GM23338 (cell line): ENCODE measurements at regions not wholly inside any gene's neighbourhood (a gene's known extent, or its start where the extent isn't known, plus 50 kb on each side); places are given as distances from the start of the nearest gene placed in this dataset.

Experiments used
- ATAC-seq: fragments of 200-7000 bp; cut with Tn5 transposase; 3 replicates; pipeline ENCODE4 v1.9.1; 2020
- DNase-seq: peaks from one replicate; pipeline ENCODE4 v3.0.0-alpha.2; 2015; ENCODE audit warnings: low spot score
- H2AFZ ChIP-seq: fragments of 200-600 bp; sonication (generic); 2 replicates; pipeline ENCODE4 v1.8.0; 2016; ENCODE audit warnings: antibody characterized with exemption, mild to moderate bottlenecking, moderate library complexity
- H3F3A ChIP-seq: fragments of 200-600 bp; sonication (generic); replicated peaks from 2 replicates; pipeline ENCODE4 v1.8.0; 2017; ENCODE audit warnings: antibody characterized with exemption, mixed run types, low read depth
- H3K27ac ChIP-seq: fragments of 200-600 bp; sonication (generic); 2 replicates; pipeline ENCODE4 v1.6.1; 2016; ENCODE audit warnings: low read depth
- H3K27me3 ChIP-seq: fragments of 200-600 bp; sonication (generic); 2 replicates; pipeline ENCODE4 v1.8.0; 2016; ENCODE audit warnings: mild to moderate bottlenecking, mixed run types, moderate library complexity; ENCODE audit not compliant: insufficient read depth
- H3K36me3 ChIP-seq: fragments of 200-600 bp; sonication (generic); 2 replicates; pipeline ENCODE4 v1.8.0; 2016; ENCODE audit warnings: mild to moderate bottlenecking; ENCODE audit not compliant: insufficient read depth
- H3K4me1 ChIP-seq: fragments of 200-600 bp; sonication (generic); 2 replicates; pipeline ENCODE4 v1.8.0; 2016; ENCODE audit warnings: mild to moderate bottlenecking, moderate library complexity; ENCODE audit not compliant: insufficient read depth
- H3K4me2 ChIP-seq: fragments of 200-600 bp; sonication (generic); 2 replicates; pipeline ENCODE4 v1.7.1; 2017; ENCODE audit warnings: mixed run types
- H3K4me3 ChIP-seq: fragments of 200-600 bp; sonication (generic); 2 replicates; pipeline ENCODE4 v1.6.1; 2016; ENCODE audit warnings: mixed run types
- H3K79me2 ChIP-seq: fragments of 200-600 bp; sonication (generic); replicated peaks from 2 replicates; pipeline ENCODE4 v1.8.0; 2017; ENCODE audit warnings: mild to moderate bottlenecking; ENCODE audit not compliant: insufficient read depth
- H3K9me2 ChIP-seq: fragments of 200-600 bp; sonication (generic); 2 replicates; pipeline ENCODE4 v1.8.0; 2017; ENCODE audit not compliant: insufficient read depth
- H4K20me1 ChIP-seq: fragments of 200-600 bp; sonication (generic); replicated peaks from 2 replicates; pipeline ENCODE4 v1.8.0; 2017; ENCODE audit warnings: mild to moderate bottlenecking; ENCODE audit not compliant: insufficient read depth
- H3K27ac Mint-ChIP-seq: 2 replicates; pipeline ENCODE4 v1.8.0; 2020; ENCODE audit warnings: inconsistent platforms, mild to moderate bottlenecking, moderate library complexity, mixed read lengths
- H3K27me3 Mint-ChIP-seq: 3 replicates; pipeline ENCODE4 v1.8.0; 2022; ENCODE audit warnings: low read depth, mild to moderate bottlenecking, moderate library complexity, mixed read lengths, inconsistent platforms; ENCODE audit not compliant: insufficient read depth, poor library complexity
- H3K36me3 Mint-ChIP-seq: 3 replicates; pipeline ENCODE4 v1.8.0; 2021; ENCODE audit warnings: low read depth, mild to moderate bottlenecking, inconsistent platforms, moderate library complexity, mixed read lengths
- H3K4me1 Mint-ChIP-seq: 3 replicates; pipeline ENCODE4 v1.8.0; 2020; ENCODE audit warnings: mild to moderate bottlenecking, inconsistent platforms, mixed read lengths
- H3K4me3 Mint-ChIP-seq: 3 replicates; pipeline ENCODE4 v1.8.0; 2021; ENCODE audit warnings: moderate library complexity, mild to moderate bottlenecking, inconsistent platforms, mixed read lengths
- H3K9me3 Mint-ChIP-seq: 3 replicates; pipeline ENCODE4 v1.8.0; 2020; ENCODE audit warnings: moderate library complexity, mild to moderate bottlenecking, inconsistent platforms, mixed read lengths
- CREB1 ChIP-seq: fragments of 250-450 bp; sonication (Bioruptor Pico); IDR thresholded peaks from 2 replicates; pipeline ENCODE4 v1.5.0; 2020; ENCODE audit warnings: low read depth, mild to moderate bottlenecking, moderate library complexity
- CTCF ChIP-seq, 2 experiments: fragments of 200-600 bp in 1 of 2; sonication (generic) in 1 of 2; conservative IDR thresholded peaks; 2 replicates each; pipeline versions ENCODE4 v1.5.1 to v1.6.1; 2016 to 2017; ENCODE audit warnings: antibody characterized with exemption in 2 of 2, low read depth in 2 of 2, mild to moderate bottlenecking in 2 of 2, moderate library complexity in 1 of 2
- ETS1 ChIP-seq: IDR thresholded peaks from 2 replicates; pipeline ENCODE4 v1.6.1; 2016; ENCODE audit warnings: antibody characterized with exemption
- EZH2 ChIP-seq: fragments of 200-600 bp; sonication (generic); IDR thresholded peaks from one replicate; pipeline ENCODE4 v1.8.0; 2017; ENCODE audit warnings: antibody characterized with exemption, mild to moderate bottlenecking, low read depth; ENCODE audit not compliant: unreplicated experiment
- EZH2phosphoT487 ChIP-seq: fragments of 200-600 bp; sonication (generic); IDR thresholded peaks from one replicate; pipeline ENCODE4 v1.8.1; 2018; ENCODE audit warnings: antibody characterized with exemption; ENCODE audit not compliant: unreplicated experiment
- NANOG ChIP-seq: IDR thresholded peaks from 2 replicates; pipeline ENCODE4 v1.6.1; 2016; ENCODE audit warnings: antibody characterized with exemption, borderline replicate concordance
- POLR2AphosphoS5 ChIP-seq: IDR thresholded peaks from 2 replicates; pipeline ENCODE4 v1.6.1; 2016; ENCODE audit warnings: antibody characterized with exemption, low read depth
- STAT1 ChIP-seq: IDR thresholded peaks from one replicate; pipeline ENCODE4 v1.6.1; 2016; ENCODE audit warnings: antibody characterized with exemption; ENCODE audit not compliant: unreplicated experiment
- ZNF114 ChIP-seq: fragments of 250-450 bp; sonication (Bioruptor Pico); IDR thresholded peaks from 2 replicates; pipeline ENCODE4 v1.5.0; 2020; ENCODE audit warnings: mild to moderate bottlenecking, moderate library complexity
- ZNF331 ChIP-seq: fragments of 250-450 bp; sonication (Bioruptor Pico); IDR thresholded peaks from 2 replicates; pipeline ENCODE4 v1.5.0; 2020; ENCODE audit warnings: low read depth, mild to moderate bottlenecking, moderate library complexity
- TF ChIP-seq, protein P1 (sequence below): fragments of 250-450 bp; sonication (Bioruptor Pico); IDR thresholded peaks from 2 replicates; pipeline ENCODE4 v1.5.0; 2020; ENCODE audit warnings: mild to moderate bottlenecking, moderate library complexity

- Histone ChIP-seq H3K4me2 (peak overlapping the region; percentile 39), H3F3A (0 out of 2 replicates have a peak, but pooled peaks cover 7% of the 10 kb centered on the region), H3K27me3 (peaks cover 50% of the 10 kb centered on the region), H3K9me2 (no peaks in the 10 kb centered on the region; the same call in 1 of the 2 replicates), H3K79me2 (no peaks in the 10 kb centered on the region), H3K4me1 (peaks cover 42% of the 10 kb centered on the region), H2AFZ (no peak overlapping the region), H3K4me3 (peak overlapping the region; percentile 16; the same call in 1 of the 2 replicates), H4K20me1 (no peaks in the 10 kb centered on the region), H3K27ac (no peak overlapping the region), H3K36me3 (0 out of 2 replicates have a peak, but pooled peaks cover 3% of the 10 kb centered on the region)
- H3K27ac Mint-ChIP-seq, result no peak overlapping the region
- peak overlapping the region; percentile 27; the same call in 1 of the 3 replicates for H3K4me3 Mint-ChIP-seq
- peaks cover 16% of the 10 kb centered on the region; the same call in 2 of the 3 replicates for H3K36me3 Mint-ChIP-seq
- TF ChIP-seq ETS1, result no peak
- TF ChIP-seq, protein P1, sequence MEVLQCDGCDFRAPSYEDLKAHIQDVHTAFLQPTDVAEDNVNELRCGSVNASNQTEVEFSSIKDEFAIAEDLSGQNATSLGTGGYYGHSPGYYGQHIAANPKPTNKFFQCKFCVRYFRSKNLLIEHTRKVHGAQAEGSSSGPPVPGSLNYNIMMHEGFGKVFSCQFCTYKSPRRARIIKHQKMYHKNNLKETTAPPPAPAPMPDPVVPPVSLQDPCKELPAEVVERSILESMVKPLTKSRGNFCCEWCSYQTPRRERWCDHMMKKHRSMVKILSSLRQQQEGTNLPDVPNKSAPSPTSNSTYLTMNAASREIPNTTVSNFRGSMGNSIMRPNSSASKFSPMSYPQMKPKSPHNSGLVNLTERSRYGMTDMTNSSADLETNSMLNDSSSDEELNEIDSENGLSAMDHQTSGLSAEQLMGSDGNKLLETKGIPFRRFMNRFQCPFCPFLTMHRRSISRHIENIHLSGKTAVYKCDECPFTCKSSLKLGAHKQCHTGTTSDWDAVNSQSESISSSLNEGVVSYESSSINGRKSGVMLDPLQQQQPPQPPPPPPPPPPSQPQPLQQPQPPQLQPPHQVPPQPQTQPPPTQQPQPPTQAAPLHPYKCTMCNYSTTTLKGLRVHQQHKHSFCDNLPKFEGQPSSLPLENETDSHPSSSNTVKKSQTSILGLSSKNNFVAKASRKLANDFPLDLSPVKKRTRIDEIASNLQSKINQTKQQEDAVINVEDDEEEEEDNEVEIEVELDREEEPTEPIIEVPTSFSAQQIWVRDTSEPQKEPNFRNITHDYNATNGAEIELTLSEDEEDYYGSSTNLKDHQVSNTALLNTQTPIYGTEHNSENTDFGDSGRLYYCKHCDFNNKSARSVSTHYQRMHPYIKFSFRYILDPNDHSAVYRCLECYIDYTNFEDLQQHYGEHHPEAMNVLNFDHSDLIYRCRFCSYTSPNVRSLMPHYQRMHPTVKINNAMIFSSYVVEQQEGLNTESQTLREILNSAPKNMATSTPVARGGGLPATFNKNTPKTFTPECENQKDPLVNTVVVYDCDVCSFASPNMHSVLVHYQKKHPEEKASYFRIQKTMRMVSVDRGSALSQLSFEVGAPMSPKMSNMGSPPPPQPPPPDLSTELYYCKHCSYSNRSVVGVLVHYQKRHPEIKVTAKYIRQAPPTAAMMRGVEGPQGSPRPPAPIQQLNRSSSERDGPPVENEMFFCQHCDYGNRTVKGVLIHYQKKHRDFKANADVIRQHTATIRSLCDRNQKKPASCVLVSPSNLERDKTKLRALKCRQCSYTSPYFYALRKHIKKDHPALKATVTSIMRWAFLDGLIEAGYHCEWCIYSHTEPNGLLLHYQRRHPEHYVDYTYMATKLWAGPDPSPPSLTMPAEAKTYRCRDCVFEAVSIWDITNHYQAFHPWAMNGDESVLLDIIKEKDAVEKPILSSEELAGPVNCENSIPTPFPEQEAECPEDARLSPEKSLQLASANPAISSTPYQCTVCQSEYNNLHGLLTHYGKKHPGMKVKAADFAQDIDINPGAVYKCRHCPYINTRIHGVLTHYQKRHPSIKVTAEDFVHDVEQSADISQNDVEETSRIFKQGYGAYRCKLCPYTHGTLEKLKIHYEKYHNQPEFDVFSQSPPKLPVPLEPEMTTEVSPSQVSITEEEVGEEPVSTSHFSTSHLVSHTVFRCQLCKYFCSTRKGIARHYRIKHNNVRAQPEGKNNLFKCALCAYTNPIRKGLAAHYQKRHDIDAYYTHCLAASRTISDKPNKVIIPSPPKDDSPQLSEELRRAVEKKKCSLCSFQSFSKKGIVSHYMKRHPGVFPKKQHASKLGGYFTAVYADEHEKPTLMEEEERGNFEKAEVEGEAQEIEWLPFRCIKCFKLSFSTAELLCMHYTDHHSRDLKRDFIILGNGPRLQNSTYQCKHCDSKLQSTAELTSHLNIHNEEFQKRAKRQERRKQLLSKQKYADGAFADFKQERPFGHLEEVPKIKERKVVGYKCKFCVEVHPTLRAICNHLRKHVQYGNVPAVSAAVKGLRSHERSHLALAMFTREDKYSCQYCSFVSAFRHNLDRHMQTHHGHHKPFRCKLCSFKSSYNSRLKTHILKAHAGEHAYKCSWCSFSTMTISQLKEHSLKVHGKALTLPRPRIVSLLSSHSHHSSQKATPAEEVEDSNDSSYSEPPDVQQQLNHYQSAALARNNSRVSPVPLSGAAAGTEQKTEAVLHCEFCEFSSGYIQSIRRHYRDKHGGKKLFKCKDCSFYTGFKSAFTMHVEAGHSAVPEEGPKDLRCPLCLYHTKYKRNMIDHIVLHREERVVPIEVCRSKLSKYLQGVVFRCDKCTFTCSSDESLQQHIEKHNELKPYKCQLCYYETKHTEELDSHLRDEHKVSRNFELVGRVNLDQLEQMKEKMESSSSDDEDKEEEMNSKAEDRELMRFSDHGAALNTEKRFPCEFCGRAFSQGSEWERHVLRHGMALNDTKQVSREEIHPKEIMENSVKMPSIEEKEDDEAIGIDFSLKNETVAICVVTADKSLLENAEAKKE, result peak; percentile 78; the same call in 1 of the 2 replicates
- ATAC-seq (peak; percentile 12; the same call in 2 of the 3 replicates), DNase-seq (peak; percentile 43)
- H3K27me3 Mint-ChIP-seq, result peaks cover 42% of the 10 kb centered on the region
- H3K4me1 Mint-ChIP-seq, result peaks cover 50% of the 10 kb centered on the region
- peaks cover 14% of the 10 kb centered on the region; the same call in 2 of the 3 replicates for H3K9me3 Mint-ChIP-seq
Observed at GRCh38 chr1:232227306-232227705, 402.6 kb downstream of the SIPA1L2 start.

DNA sequence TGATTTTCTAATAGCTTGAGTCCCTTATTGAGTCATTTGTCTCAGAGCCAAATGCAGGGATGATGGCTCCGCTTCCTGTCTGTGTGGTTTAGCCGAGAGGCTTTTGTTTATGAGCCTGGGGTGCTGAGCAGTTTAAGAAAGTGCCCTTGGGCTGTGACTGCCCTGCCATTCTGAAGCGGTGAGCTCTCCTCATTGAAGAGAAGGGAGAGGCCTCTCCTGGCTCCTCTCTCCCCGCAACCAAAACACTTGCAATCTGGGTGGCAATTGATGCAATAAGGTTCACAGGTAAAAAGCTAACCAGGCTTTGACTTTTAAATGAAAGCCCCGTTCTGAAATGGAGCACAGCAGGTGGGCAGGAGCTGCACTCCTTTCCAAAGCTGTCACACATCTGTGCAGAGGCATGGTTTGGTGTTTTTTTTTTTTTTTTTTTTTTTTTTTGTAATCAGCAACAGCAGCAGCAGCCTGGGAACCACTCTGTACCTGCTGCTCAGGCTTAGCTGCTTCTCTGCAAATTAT, 403.7 kb downstream of the SIPA1L2 start:
- peaks cover 42% of the 10 kb centered on the region for H3K4me1 ChIP-seq
- peak overlapping the region; percentile 39 for H3K4me2 ChIP-seq
- Mint-ChIP-seq H3K27me3 (peaks cover 50% of the 10 kb centered on the region), H3K9me3 (peaks cover 14% of the 10 kb centered on the region; the same call in 2 of the 3 replicates), H3K27ac (no peak overlapping the region), H3K4me1 (peaks cover 50% of the 10 kb centered on the region), H3K4me3 (peak overlapping the region; percentile 59), H3K36me3 (peaks cover 17% of the 10 kb centered on the region; the same call in 2 of the 3 replicates)
- H3K27ac ChIP-seq, result peak overlapping the region; percentile 21
- TF ChIP-seq CREB1 (no peak), ZNF331 (no peak), STAT1 (no peak), POLR2AphosphoS5 (no peak), EZH2 (no peak), EZH2phosphoT487 (no peak), ZNF114 (no peak), NANOG (no peak), CTCF (conservative IDR thresholded peaks at IDR 0.05; ENCODE audit: low read depth in 2 of 2) (no peak), ETS1 (no peak)
- DNase-seq (peak; percentile 80), ATAC-seq (peak; percentile 93)
- no peaks in the 10 kb centered on the region for H3K79me2 ChIP-seq
- no peaks in the 10 kb centered on the region; the same call in 1 of the 2 replicates for H3K9me2 ChIP-seq
- H3K4me3 ChIP-seq, result peak overlapping the region; percentile 29
- no peak overlapping the region for H2AFZ ChIP-seq
- no peaks in the 10 kb centered on the region for H4K20me1 ChIP-seq
- 0 out of 2 replicates have a peak, but pooled peaks cover 7% of the 10 kb centered on the region for H3F3A ChIP-seq
- peaks cover 61% of the 10 kb centered on the region for H3K27me3 ChIP-seq
- H3K36me3 ChIP-seq, result 0 out of 2 replicates have a peak, but pooled peaks cover 3% of the 10 kb centered on the region
